GM23338 (cell line): ENCODE measurements at regions not wholly inside any gene's neighbourhood (a gene's known extent, or its start where the extent isn't known, plus 50 kb on each side); places are given as distances from the start of the nearest gene placed in this dataset.

ENCODE experiments used
- ATAC-seq: fragments of 200-7000 bp; cut with Tn5 transposase; 3 replicates; pipeline ENCODE4 v1.9.1; 2020
- DNase-seq: peaks from one replicate; pipeline ENCODE4 v3.0.0-alpha.2; 2015; ENCODE audit warnings: low spot score
- H2AFZ ChIP-seq: fragments of 200-600 bp; sonication (generic); 2 replicates; pipeline ENCODE4 v1.8.0; 2016; ENCODE audit warnings: antibody characterized with exemption, mild to moderate bottlenecking, moderate library complexity
- H3F3A ChIP-seq: fragments of 200-600 bp; sonication (generic); replicated peaks from 2 replicates; pipeline ENCODE4 v1.8.0; 2017; ENCODE audit warnings: antibody characterized with exemption, mixed run types, low read depth
- H3K27ac ChIP-seq: fragments of 200-600 bp; sonication (generic); 2 replicates; pipeline ENCODE4 v1.6.1; 2016; ENCODE audit warnings: low read depth
- H3K27me3 ChIP-seq: fragments of 200-600 bp; sonication (generic); 2 replicates; pipeline ENCODE4 v1.8.0; 2016; ENCODE audit warnings: mild to moderate bottlenecking, mixed run types, moderate library complexity; ENCODE audit not compliant: insufficient read depth
- H3K36me3 ChIP-seq: fragments of 200-600 bp; sonication (generic); 2 replicates; pipeline ENCODE4 v1.8.0; 2016; ENCODE audit warnings: mild to moderate bottlenecking; ENCODE audit not compliant: insufficient read depth
- H3K4me1 ChIP-seq: fragments of 200-600 bp; sonication (generic); 2 replicates; pipeline ENCODE4 v1.8.0; 2016; ENCODE audit warnings: mild to moderate bottlenecking, moderate library complexity; ENCODE audit not compliant: insufficient read depth
- H3K4me2 ChIP-seq: fragments of 200-600 bp; sonication (generic); 2 replicates; pipeline ENCODE4 v1.7.1; 2017; ENCODE audit warnings: mixed run types
- H3K4me3 ChIP-seq: fragments of 200-600 bp; sonication (generic); 2 replicates; pipeline ENCODE4 v1.6.1; 2016; ENCODE audit warnings: mixed run types
- H3K79me2 ChIP-seq: fragments of 200-600 bp; sonication (generic); replicated peaks from 2 replicates; pipeline ENCODE4 v1.8.0; 2017; ENCODE audit warnings: mild to moderate bottlenecking; ENCODE audit not compliant: insufficient read depth
- H3K9me2 ChIP-seq: fragments of 200-600 bp; sonication (generic); 2 replicates; pipeline ENCODE4 v1.8.0; 2017; ENCODE audit not compliant: insufficient read depth
- H4K20me1 ChIP-seq: fragments of 200-600 bp; sonication (generic); replicated peaks from 2 replicates; pipeline ENCODE4 v1.8.0; 2017; ENCODE audit warnings: mild to moderate bottlenecking; ENCODE audit not compliant: insufficient read depth
- H3K27ac Mint-ChIP-seq: 2 replicates; pipeline ENCODE4 v1.8.0; 2020; ENCODE audit warnings: inconsistent platforms, mild to moderate bottlenecking, moderate library complexity, mixed read lengths
- H3K27me3 Mint-ChIP-seq: 3 replicates; pipeline ENCODE4 v1.8.0; 2022; ENCODE audit warnings: low read depth, mild to moderate bottlenecking, moderate library complexity, mixed read lengths, inconsistent platforms; ENCODE audit not compliant: insufficient read depth, poor library complexity
- H3K36me3 Mint-ChIP-seq: 3 replicates; pipeline ENCODE4 v1.8.0; 2021; ENCODE audit warnings: low read depth, mild to moderate bottlenecking, inconsistent platforms, moderate library complexity, mixed read lengths
- H3K4me1 Mint-ChIP-seq: 3 replicates; pipeline ENCODE4 v1.8.0; 2020; ENCODE audit warnings: mild to moderate bottlenecking, inconsistent platforms, mixed read lengths
- H3K4me3 Mint-ChIP-seq: 3 replicates; pipeline ENCODE4 v1.8.0; 2021; ENCODE audit warnings: moderate library complexity, mild to moderate bottlenecking, inconsistent platforms, mixed read lengths
- H3K9me3 Mint-ChIP-seq: 3 replicates; pipeline ENCODE4 v1.8.0; 2020; ENCODE audit warnings: moderate library complexity, mild to moderate bottlenecking, inconsistent platforms, mixed read lengths
- CREB1 ChIP-seq: fragments of 250-450 bp; sonication (Bioruptor Pico); IDR thresholded peaks from 2 replicates; pipeline ENCODE4 v1.5.0; 2020; ENCODE audit warnings: low read depth, mild to moderate bottlenecking, moderate library complexity
- CTCF ChIP-seq, 2 experiments: fragments of 200-600 bp in 1 of 2; sonication (generic) in 1 of 2; conservative IDR thresholded peaks; 2 replicates each; pipeline versions ENCODE4 v1.5.1 to v1.6.1; 2016 to 2017; ENCODE audit warnings: antibody characterized with exemption in 2 of 2, low read depth in 2 of 2, mild to moderate bottlenecking in 2 of 2, moderate library complexity in 1 of 2
- ETS1 ChIP-seq: IDR thresholded peaks from 2 replicates; pipeline ENCODE4 v1.6.1; 2016; ENCODE audit warnings: antibody characterized with exemption
- EZH2 ChIP-seq: fragments of 200-600 bp; sonication (generic); IDR thresholded peaks from one replicate; pipeline ENCODE4 v1.8.0; 2017; ENCODE audit warnings: antibody characterized with exemption, mild to moderate bottlenecking, low read depth; ENCODE audit not compliant: unreplicated experiment
- EZH2phosphoT487 ChIP-seq: fragments of 200-600 bp; sonication (generic); IDR thresholded peaks from one replicate; pipeline ENCODE4 v1.8.1; 2018; ENCODE audit warnings: antibody characterized with exemption; ENCODE audit not compliant: unreplicated experiment
- JUNB ChIP-seq: IDR thresholded peaks from one replicate; pipeline ENCODE4 v1.6.1; 2016; ENCODE audit warnings: antibody characterized with exemption; ENCODE audit not compliant: unreplicated experiment
- NANOG ChIP-seq: IDR thresholded peaks from 2 replicates; pipeline ENCODE4 v1.6.1; 2016; ENCODE audit warnings: antibody characterized with exemption, borderline replicate concordance
- POLR2AphosphoS5 ChIP-seq: IDR thresholded peaks from 2 replicates; pipeline ENCODE4 v1.6.1; 2016; ENCODE audit warnings: antibody characterized with exemption, low read depth
- REST ChIP-seq: IDR thresholded peaks from one replicate; pipeline ENCODE4 v1.6.1; 2018; ENCODE audit warnings: antibody characterized with exemption; ENCODE audit not compliant: unreplicated experiment
- STAT1 ChIP-seq: IDR thresholded peaks from one replicate; pipeline ENCODE4 v1.6.1; 2016; ENCODE audit warnings: antibody characterized with exemption; ENCODE audit not compliant: unreplicated experiment
- ZNF114 ChIP-seq: fragments of 250-450 bp; sonication (Bioruptor Pico); IDR thresholded peaks from 2 replicates; pipeline ENCODE4 v1.5.0; 2020; ENCODE audit warnings: mild to moderate bottlenecking, moderate library complexity
- ZNF331 ChIP-seq: fragments of 250-450 bp; sonication (Bioruptor Pico); IDR thresholded peaks from 2 replicates; pipeline ENCODE4 v1.5.0; 2020; ENCODE audit warnings: low read depth, mild to moderate bottlenecking, moderate library complexity
- ZNF462 ChIP-seq: fragments of 250-450 bp; sonication (Bioruptor Pico); IDR thresholded peaks from 2 replicates; pipeline ENCODE4 v1.5.0; 2020; ENCODE audit warnings: mild to moderate bottlenecking, moderate library complexity

- Histone ChIP-seq H3K4me2 (no peak overlapping the region), H3K27ac (no peak overlapping the region), H3F3A (no peaks in the 10 kb centered on the region), H3K27me3 (no peaks in the 10 kb centered on the region), H4K20me1 (no peaks in the 10 kb centered on the region), H3K79me2 (no peaks in the 10 kb centered on the region), H3K4me3 (no peak overlapping the region), H2AFZ (no peak overlapping the region), H3K9me2 (no peaks in the 10 kb centered on the region), H3K4me1 (peaks cover 7% of the 10 kb centered on the region; the same call in 1 of the 2 replicates), H3K36me3 (no peaks in the 10 kb centered on the region)
- H3K36me3 Mint-ChIP-seq = peaks cover 12% of the 10 kb centered on the region; the same call in 2 of the 3 replicates
- H3K4me1 Mint-ChIP-seq = peaks cover 38% of the 10 kb centered on the region
- H3K27me3 Mint-ChIP-seq = peaks cover 1% of the 10 kb centered on the region
- DNase-seq (no peak), ATAC-seq (no peak)
- no peak overlapping the region for H3K4me3 Mint-ChIP-seq
- no peak overlapping the region for H3K27ac Mint-ChIP-seq
- peaks cover 5% of the 10 kb centered on the region; the same call in 2 of the 3 replicates for H3K9me3 Mint-ChIP-seq
- TF ChIP-seq ZNF114 (no peak), CTCF (conservative IDR thresholded peaks at IDR 0.05; ENCODE audit: low read depth in 2 of 2) (no peak), JUNB (no peak), ETS1 (no peak), NANOG (no peak), EZH2 (no peak), ZNF462 (CRISPR knock-in tag) (no peak), EZH2phosphoT487 (no peak), STAT1 (no peak), CREB1 (CRISPR knock-in tag) (no peak), REST (no peak), POLR2AphosphoS5 (no peak), ZNF331 (CRISPR knock-in tag) (no peak)
Measured at GRCh38 chr12:46449856-46450255, 77.3 kb upstream of the SLC38A2 start.
